IMR-90 (cell line): ENCODE measurements at regions not wholly inside any gene's neighbourhood (a gene's known extent, or its start where the extent isn't known, plus 50 kb on each side); places are given as distances from the start of the nearest gene placed in this dataset.

Source experiments
- ATAC-seq: fragments of 200-7000 bp; cut with Tn5 transposase; 2 replicates; pipeline ENCODE4 v1.9.1; 2020; ENCODE audit warnings: low read depth, mild to moderate bottlenecking, moderate library complexity
- BruUV-seq: library from RNA; stranded (reverse); fragments of 400-500 nt; replicated peaks from 2 replicates; lab custom pipeline; 2021; lab: Mats Ljungman, UMichigan
- CTCF ChIA-PET: fragments of 300-600 bp; formaldehyde crosslinking; extraction: SDS; loops from one replicate; lab custom pipeline; 2021; ENCODE audit warnings: antibody characterized with exemption; lab: Yijun Ruan, JAX
- POLR2A ChIA-PET: fragments of 300-600 bp; sonication (Branson Sonifier 250); formaldehyde crosslinking; loops from one replicate; lab custom pipeline; 2022; ENCODE audit warnings: antibody characterized with exemption; ENCODE audit not compliant: unreplicated experiment; lab: Charles Lee
- DNase-seq: peaks from one replicate; pipeline ENCODE4 v3.0.0; 2013
- H2AFZ ChIP-seq: replicated peaks from 2 replicates; pipeline ENCODE3; 2013; ENCODE audit warnings: low read length, mild to moderate bottlenecking; ENCODE audit not compliant: poor library complexity
- H2AK5ac ChIP-seq: 2 replicates; pipeline ENCODE4 v1.6.1; 2013; ENCODE audit warnings: low read depth, low read length, inconsistent platforms
- H2AK9ac ChIP-seq: replicated peaks from 2 replicates; pipeline ENCODE3; 2013; ENCODE audit warnings: mild to moderate bottlenecking, low read depth, low read length, moderate library complexity; ENCODE audit not compliant: poor library complexity
- H2BK120ac ChIP-seq: 2 replicates; pipeline ENCODE4 v1.6.1; 2013; ENCODE audit warnings: low read depth, low read length, inconsistent platforms
- H2BK15ac ChIP-seq: 3 replicates; pipeline ENCODE4 v1.6.1; 2013; ENCODE audit warnings: low read depth, low read length, inconsistent platforms
- H2BK20ac ChIP-seq: 2 replicates; pipeline ENCODE4 v1.6.1; 2013; ENCODE audit warnings: low read depth, mild to moderate bottlenecking, inconsistent platforms, low read length, moderate library complexity
- H2BK5ac ChIP-seq: 2 replicates; pipeline ENCODE4 v1.6.1; 2013; ENCODE audit warnings: mild to moderate bottlenecking, low read depth, low read length, inconsistent platforms; ENCODE audit not compliant: poor library complexity, severe bottlenecking
- H3K14ac ChIP-seq: replicated peaks from 2 replicates; pipeline ENCODE4 v1.6.1; 2013; ENCODE audit warnings: low read depth, low read length, inconsistent platforms
- H3K18ac ChIP-seq: 2 replicates; pipeline ENCODE4 v1.6.1; 2013; ENCODE audit warnings: low read depth, low read length, control low read depth
- H3K23ac ChIP-seq: 2 replicates; pipeline ENCODE4 v1.6.1; 2013; ENCODE audit warnings: low read depth, low read length, inconsistent platforms
- H3K27ac ChIP-seq: 2 replicates; pipeline ENCODE4 v1.5.1; 2013; ENCODE audit warnings: mild to moderate bottlenecking, control low read depth, low read length; ENCODE audit not compliant: insufficient read depth
- H3K27me3 ChIP-seq: 2 replicates; pipeline ENCODE4 v1.6.1; 2013; ENCODE audit warnings: low read length; ENCODE audit not compliant: control insufficient read depth, insufficient read depth
- H3K36me3 ChIP-seq: 2 replicates; pipeline ENCODE4 v1.6.1; 2013; ENCODE audit warnings: low read length, mixed read lengths; ENCODE audit not compliant: control insufficient read depth, insufficient read depth
- H3K4ac ChIP-seq: 2 replicates; pipeline ENCODE4 v1.6.1; 2013; ENCODE audit warnings: low read depth, low read length, inconsistent platforms
- H3K4me1 ChIP-seq: 2 replicates; pipeline ENCODE4 v1.6.1; 2013; ENCODE audit warnings: low read length, mixed read lengths; ENCODE audit not compliant: control insufficient read depth, insufficient read depth
- H3K4me2 ChIP-seq: 2 replicates; pipeline ENCODE4 v1.6.1; 2013; ENCODE audit warnings: low read depth, mild to moderate bottlenecking, control low read depth, low read length, moderate library complexity
- H3K4me3 ChIP-seq: 2 replicates; pipeline ENCODE4 v1.5.1; 2013; ENCODE audit warnings: low read depth, mild to moderate bottlenecking, control low read depth, low read length, moderate library complexity; ENCODE audit not compliant: insufficient read depth
- H3K56ac ChIP-seq: 2 replicates; pipeline ENCODE4 v1.6.1; 2013; ENCODE audit warnings: low read length, inconsistent platforms; ENCODE audit not compliant: insufficient read depth; ENCODE audit errors: extremely low read depth
- H3K79me1 ChIP-seq, 2 experiments: 2 replicates each; pipeline ENCODE4 v1.6.1; 2013; ENCODE audit warnings: low read length in 2 of 2, inconsistent platforms in 1 of 2, low read depth in 1 of 2
- H3K9ac ChIP-seq: 2 replicates; pipeline ENCODE4 v1.6.1; 2013; ENCODE audit warnings: low read depth, low read length, control low read depth
- H3K9me1 ChIP-seq: 2 replicates; pipeline ENCODE4 v1.6.1; 2013; ENCODE audit warnings: low read length, inconsistent platforms; ENCODE audit not compliant: insufficient read depth
- H3K9me3 ChIP-seq: 2 replicates; pipeline ENCODE4 v1.6.1; 2013; ENCODE audit warnings: low read length; ENCODE audit not compliant: control insufficient read depth, insufficient read depth
- H4K20me1 ChIP-seq: 2 replicates; pipeline ENCODE4 v1.6.1; 2013; ENCODE audit warnings: low read length, inconsistent platforms; ENCODE audit not compliant: insufficient read depth
- H4K5ac ChIP-seq: 2 replicates; pipeline ENCODE4 v1.6.1; 2013; ENCODE audit warnings: mild to moderate bottlenecking, low read depth, low read length, control low read depth
- H4K8ac ChIP-seq, 2 experiments: 2 replicates each; pipeline ENCODE4 v1.6.1; 2013; ENCODE audit warnings: low read depth in 2 of 2, low read length in 2 of 2, control low read depth in 1 of 2, inconsistent platforms in 1 of 2
- H4K91ac ChIP-seq: 2 replicates; pipeline ENCODE4 v1.6.1; 2013; ENCODE audit warnings: low read depth, low read length, inconsistent platforms; ENCODE audit not compliant: insufficient read depth
- BHLHE40 ChIP-seq: fragments of 150-350 bp; IDR thresholded peaks from 2 replicates; pipeline ENCODE4 v1.6.1; 2016; ENCODE audit warnings: mild to moderate bottlenecking, low read depth, low read length
- CEBPB ChIP-seq: IDR thresholded peaks from 2 replicates; pipeline ENCODE4 v1.6.1; 2012; ENCODE audit warnings: low read depth, low read length, improper control_type of control experiment
- CHD1 ChIP-seq: IDR thresholded peaks from 2 replicates; pipeline ENCODE4 v1.6.1; 2012; ENCODE audit warnings: low read depth, low read length, improper control_type of control experiment
- FOS ChIP-seq: fragments of 150-350 bp; IDR thresholded peaks from 2 replicates; pipeline ENCODE4 v1.6.1; 2016; ENCODE audit warnings: low read depth, low read length
- MAFK ChIP-seq: IDR thresholded peaks from 2 replicates; pipeline ENCODE4 v1.6.1; 2012; ENCODE audit warnings: low read depth, low read length, improper control_type of control experiment
- MAZ ChIP-seq: IDR thresholded peaks from 2 replicates; pipeline ENCODE4 v1.6.1; 2012; ENCODE audit warnings: low read depth, mild to moderate bottlenecking, low read length, improper control_type of control experiment, moderate library complexity, borderline replicate concordance
- MXI1 ChIP-seq: IDR thresholded peaks from 2 replicates; pipeline ENCODE4 v1.6.1; 2012; ENCODE audit warnings: low read depth, mild to moderate bottlenecking, low read length, moderate library complexity, borderline replicate concordance
- NFE2L2 ChIP-seq: fragments of 150-350 bp; IDR thresholded peaks from 2 replicates; pipeline ENCODE4 v1.6.1; 2016; ENCODE audit warnings: low read depth, mild to moderate bottlenecking, low read length
- POLR2A ChIP-seq: IDR thresholded peaks from 2 replicates; pipeline ENCODE4 v1.6.1; 2012; ENCODE audit warnings: mild to moderate bottlenecking, low read depth, low read length
- RAD21 ChIP-seq: IDR thresholded peaks from 2 replicates; pipeline ENCODE4 v1.6.1; 2012; ENCODE audit warnings: low read length, improper control_type of control experiment
- RCOR1 ChIP-seq: IDR thresholded peaks from 2 replicates; pipeline ENCODE4 v1.6.1; 2012; ENCODE audit warnings: mild to moderate bottlenecking, low read length, improper control_type of control experiment; ENCODE audit not compliant: insufficient replicate concordance
- RFX5 ChIP-seq: IDR thresholded peaks from 2 replicates; pipeline ENCODE4 v1.8.0; 2012; ENCODE audit warnings: low read depth, mild to moderate bottlenecking, low read length, moderate library complexity
- SMC3 ChIP-seq: fragments of 150-350 bp; IDR thresholded peaks from 2 replicates; pipeline ENCODE4 v1.6.1; 2016; ENCODE audit warnings: low read depth, mild to moderate bottlenecking, antibody characterized with exemption, low read length, moderate library complexity
- WGBS, 2 experiments: methylation state at CpG; one replicate each; pipeline versions ENCODE4 v1.1.5 to v1.1.7; 2013; ENCODE audit warnings: missing lambda C conversion rate in 2 of 2; ENCODE audit not compliant: insufficient read length in 1 of 2; ENCODE audit errors: extremely low coverage in 2 of 2; 5-methylcytosine and 5-hydroxymethylcytosine counted together
- dilution Hi-C: fragments of 300-500 bp; cut with HindIII; formaldehyde crosslinking; loops from one replicate; pipeline ENCODE4 v1.14.3; 2018; ENCODE audit warnings: low sequenced_read_pairs; ENCODE audit not compliant: unreplicated experiment
- in situ Hi-C: fragments of 300-500 bp; cut with MboI; formaldehyde crosslinking; loops from 3 replicates; pipeline ENCODE4 v1.14.3; 2019; ENCODE audit warnings: low sequenced_read_pairs, inconsistent platforms, mixed read lengths
- intact Hi-C: fragments of 100-400 bp; cut with micrococcal nuclease; formaldehyde crosslinking; loops from 2 replicates; pipeline ENCODE4 v1.10.0; 2022
- TF ChIP-seq, protein P1 (sequence below): conservative IDR thresholded peaks from 2 replicates; pipeline ENCODE4 v1.5.1; 2012; ENCODE audit warnings: mild to moderate bottlenecking, low read depth, low read length, improper control_type of control experiment
- TF ChIP-seq, protein P2 (sequence below): fragments of 150-350 bp; IDR thresholded peaks from 2 replicates; pipeline ENCODE4 v1.6.1; 2016; ENCODE audit warnings: low read depth, mild to moderate bottlenecking, low read length, moderate library complexity, borderline replicate concordance

DNA sequence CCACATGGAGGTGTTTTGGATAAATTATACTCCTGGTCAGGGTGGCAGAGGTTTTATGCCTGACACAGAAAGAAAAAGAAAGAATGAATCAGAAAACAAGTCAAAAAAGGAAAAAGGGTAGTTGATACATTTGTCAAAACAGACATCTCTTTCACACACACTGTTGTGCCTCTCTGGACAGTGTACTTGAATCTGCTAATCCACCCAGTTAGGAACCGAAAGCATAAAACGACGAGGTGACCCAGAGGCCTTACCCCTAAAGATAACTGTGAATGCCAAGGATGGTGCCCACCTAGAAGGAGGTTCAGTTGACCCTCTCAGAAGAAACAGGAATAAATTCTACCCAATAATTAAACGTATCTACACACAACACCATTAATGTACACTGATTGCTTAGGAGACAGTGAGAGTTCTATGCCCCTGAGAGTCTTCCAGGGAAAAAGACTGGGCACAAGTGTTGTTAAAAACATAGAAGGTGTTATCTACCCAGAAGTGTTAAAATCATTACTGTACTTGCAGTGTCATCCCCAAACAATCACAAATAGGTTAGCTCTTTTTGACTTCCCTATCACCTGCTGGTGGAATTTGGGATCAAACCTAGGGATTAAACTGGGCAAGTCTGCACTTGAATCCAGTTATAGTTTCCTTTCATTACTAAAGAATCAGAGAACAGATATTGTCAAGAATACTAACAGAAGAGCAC is 123.2 kb upstream of the DNAJC10 start:
- peak overlapping the region; percentile 35; the same call in 1 of the 2 replicates for H3K14ac ChIP-seq
- CTCF ChIA-PET: interaction anchor here (1.0 kb wide), 1 partner anchor 55 kb away, joined by 3 read pairs; no protein-coding TSS in a partner anchor
- peak overlapping the region; percentile 54; the same call in 1 of the 2 replicates for H4K5ac ChIP-seq
- H3K36me3 ChIP-seq: no peaks in the 10 kb centered on the region
- intact Hi-C loops (loop anchor here (10.0 kb wide), 1 partner anchor 442 kb away; the partner anchor contains the start of gene NCKAP1), dilution Hi-C loops (no loop called here), in situ Hi-C loops (no loop called here)
- no peak overlapping the region for H2AFZ ChIP-seq
- peak overlapping the region; percentile 97 for H3K18ac ChIP-seq
- H4K91ac ChIP-seq: peak overlapping the region; percentile 69; the same call in 1 of the 2 replicates
- H3K56ac ChIP-seq: no peak overlapping the region
- H3K4me1 ChIP-seq: peaks cover 7% of the 10 kb centered on the region; the same call in 1 of the 2 replicates
- H3K9me3 ChIP-seq: no peaks in the 10 kb centered on the region
- peak overlapping the region; percentile 73 for H2BK20ac ChIP-seq
- DNase-seq (no peak), ATAC-seq (no peak)
- H3K4me3 ChIP-seq: no peak overlapping the region
- no peak overlapping the region for H3K9ac ChIP-seq
- no peaks in the 10 kb centered on the region for H3K9me1 ChIP-seq
- no CpG with 5 or more reads among the region's 4 CpGs for WGBS, 2 experiments
- no peaks in the 10 kb centered on the region for H3K27me3 ChIP-seq
- H3K4ac ChIP-seq: peak overlapping the region; percentile 53
- H2BK120ac ChIP-seq: peak overlapping the region; percentile 84
- no peak overlapping the region for H3K27ac ChIP-seq
- peak overlapping the region; percentile 96; the same call in 2 of the 3 replicates for H2BK15ac ChIP-seq
- BruUV-seq: no TSS peak
- no peak overlapping the region for H3K23ac ChIP-seq
- no peak overlapping the region for H2AK9ac ChIP-seq
- POLR2A ChIA-PET: no interaction called here
- H4K8ac ChIP-seq: peak overlapping the region; percentile 19 to 26; a peak in 2 of 4 replicates
- peak overlapping the region; percentile 57; the same call in 1 of the 2 replicates for H3K4me2 ChIP-seq
- H4K20me1 ChIP-seq: no peaks in the 10 kb centered on the region
- H2AK5ac ChIP-seq: peak overlapping the region; percentile 52; the same call in 1 of the 2 replicates
- peak overlapping the region; percentile 35 for H2BK5ac ChIP-seq
- H3K79me1 ChIP-seq: no peaks in the 10 kb centered on the region
- TF ChIP-seq MXI1 (no peak), CEBPB (no peak), POLR2A (no peak), RCOR1 (no peak), FOS (no peak), MAFK (no peak), RAD21 (no peak), MAZ (no peak), CHD1 (no peak), RFX5 (no peak), BHLHE40 (no peak), SMC3 (no peak), NFE2L2 (no peak)
- TF ChIP-seq, protein P1, sequence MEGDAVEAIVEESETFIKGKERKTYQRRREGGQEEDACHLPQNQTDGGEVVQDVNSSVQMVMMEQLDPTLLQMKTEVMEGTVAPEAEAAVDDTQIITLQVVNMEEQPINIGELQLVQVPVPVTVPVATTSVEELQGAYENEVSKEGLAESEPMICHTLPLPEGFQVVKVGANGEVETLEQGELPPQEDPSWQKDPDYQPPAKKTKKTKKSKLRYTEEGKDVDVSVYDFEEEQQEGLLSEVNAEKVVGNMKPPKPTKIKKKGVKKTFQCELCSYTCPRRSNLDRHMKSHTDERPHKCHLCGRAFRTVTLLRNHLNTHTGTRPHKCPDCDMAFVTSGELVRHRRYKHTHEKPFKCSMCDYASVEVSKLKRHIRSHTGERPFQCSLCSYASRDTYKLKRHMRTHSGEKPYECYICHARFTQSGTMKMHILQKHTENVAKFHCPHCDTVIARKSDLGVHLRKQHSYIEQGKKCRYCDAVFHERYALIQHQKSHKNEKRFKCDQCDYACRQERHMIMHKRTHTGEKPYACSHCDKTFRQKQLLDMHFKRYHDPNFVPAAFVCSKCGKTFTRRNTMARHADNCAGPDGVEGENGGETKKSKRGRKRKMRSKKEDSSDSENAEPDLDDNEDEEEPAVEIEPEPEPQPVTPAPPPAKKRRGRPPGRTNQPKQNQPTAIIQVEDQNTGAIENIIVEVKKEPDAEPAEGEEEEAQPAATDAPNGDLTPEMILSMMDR: no peak
- TF ChIP-seq, protein P2, sequence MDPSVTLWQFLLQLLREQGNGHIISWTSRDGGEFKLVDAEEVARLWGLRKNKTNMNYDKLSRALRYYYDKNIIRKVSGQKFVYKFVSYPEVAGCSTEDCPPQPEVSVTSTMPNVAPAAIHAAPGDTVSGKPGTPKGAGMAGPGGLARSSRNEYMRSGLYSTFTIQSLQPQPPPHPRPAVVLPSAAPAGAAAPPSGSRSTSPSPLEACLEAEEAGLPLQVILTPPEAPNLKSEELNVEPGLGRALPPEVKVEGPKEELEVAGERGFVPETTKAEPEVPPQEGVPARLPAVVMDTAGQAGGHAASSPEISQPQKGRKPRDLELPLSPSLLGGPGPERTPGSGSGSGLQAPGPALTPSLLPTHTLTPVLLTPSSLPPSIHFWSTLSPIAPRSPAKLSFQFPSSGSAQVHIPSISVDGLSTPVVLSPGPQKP: no peak
